Suprapubic skin (tissue), 4 donors: ENCODE measurements at regions not wholly inside any gene's neighbourhood (a gene's known extent, or its start where the extent isn't known, plus 50 kb on each side); places are given as distances from the start of the nearest gene placed in this dataset.

Experiments
- EP300 ChIP-seq: sonication (generic); formaldehyde crosslinking; IDR thresholded peaks from one replicate; pipeline ENCODE4 v1.6.1; 2017; ENCODE audit warnings: antibody characterized with exemption
- POLR2A ChIP-seq, 2 donors: fragments of 450-650 bp; IDR thresholded peaks; one replicate each; pipeline ENCODE4 v1.6.1; 2017; ENCODE audit warnings: antibody characterized with exemption in 2 of 2, mild to moderate bottlenecking in 2 of 2, moderate library complexity in 2 of 2
- POLR2AphosphoS5 ChIP-seq, 3 donors: sonication (generic); formaldehyde crosslinking; IDR thresholded peaks; one replicate each; pipeline ENCODE4 v1.6.1; 2017; ENCODE audit warnings: antibody characterized with exemption in 3 of 3
- TF ChIP-seq, protein P1 (sequence below), 2 donors: fragments of 200-600 bp in 1 of 2; fragments of 450-650 bp in 1 of 2; sonication (generic) in 1 of 2; IDR thresholded peaks; one replicate each; pipeline ENCODE4 v1.5.1; 2016 to 2019; ENCODE audit warnings: antibody characterized with exemption in 2 of 2, mild to moderate bottlenecking in 1 of 2, moderate library complexity in 1 of 2

DNA sequence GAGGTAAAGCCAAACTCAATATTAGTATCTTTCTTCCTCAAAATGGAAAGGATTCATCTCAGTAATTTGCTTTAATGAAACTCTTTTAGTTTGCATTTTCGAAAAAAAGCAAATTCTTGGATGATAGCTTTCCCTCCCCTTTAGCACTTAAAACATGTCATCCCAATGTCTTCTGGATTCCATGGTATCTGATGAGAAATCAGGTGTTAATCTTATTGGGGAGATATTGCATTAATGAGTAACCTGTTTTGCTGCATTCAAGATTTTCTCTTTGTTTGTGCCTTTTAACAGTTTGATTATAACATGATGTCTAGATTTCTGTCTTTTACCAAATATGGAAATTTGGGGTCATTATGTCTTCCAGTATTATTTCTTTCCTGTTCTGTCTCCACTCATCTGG is 405.1 kb upstream of the FOXG1 start:
- TF ChIP-seq, protein P1, sequence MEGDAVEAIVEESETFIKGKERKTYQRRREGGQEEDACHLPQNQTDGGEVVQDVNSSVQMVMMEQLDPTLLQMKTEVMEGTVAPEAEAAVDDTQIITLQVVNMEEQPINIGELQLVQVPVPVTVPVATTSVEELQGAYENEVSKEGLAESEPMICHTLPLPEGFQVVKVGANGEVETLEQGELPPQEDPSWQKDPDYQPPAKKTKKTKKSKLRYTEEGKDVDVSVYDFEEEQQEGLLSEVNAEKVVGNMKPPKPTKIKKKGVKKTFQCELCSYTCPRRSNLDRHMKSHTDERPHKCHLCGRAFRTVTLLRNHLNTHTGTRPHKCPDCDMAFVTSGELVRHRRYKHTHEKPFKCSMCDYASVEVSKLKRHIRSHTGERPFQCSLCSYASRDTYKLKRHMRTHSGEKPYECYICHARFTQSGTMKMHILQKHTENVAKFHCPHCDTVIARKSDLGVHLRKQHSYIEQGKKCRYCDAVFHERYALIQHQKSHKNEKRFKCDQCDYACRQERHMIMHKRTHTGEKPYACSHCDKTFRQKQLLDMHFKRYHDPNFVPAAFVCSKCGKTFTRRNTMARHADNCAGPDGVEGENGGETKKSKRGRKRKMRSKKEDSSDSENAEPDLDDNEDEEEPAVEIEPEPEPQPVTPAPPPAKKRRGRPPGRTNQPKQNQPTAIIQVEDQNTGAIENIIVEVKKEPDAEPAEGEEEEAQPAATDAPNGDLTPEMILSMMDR (IDR thresholded peaks at IDR 0.05) = no peak
- TF ChIP-seq POLR2A (IDR thresholded peaks at IDR 0.05) (no peak), POLR2AphosphoS5 (IDR thresholded peaks at IDR 0.05) (no peak), EP300 (no peak)
